HUES48 (cell line): ENCODE measurements at regions not wholly inside any gene's neighbourhood (a gene's known extent, or its start where the extent isn't known, plus 50 kb on each side); places are given as distances from the start of the nearest gene placed in this dataset.

Experiments
- H3K27ac ChIP-seq: one replicate; pipeline ENCODE4 v1.7.0; 2013; ENCODE audit warnings: low read depth, low read length, inconsistent platforms
- H3K27me3 ChIP-seq: 2 replicates; pipeline ENCODE4 v1.6.1; 2013; ENCODE audit warnings: mild to moderate bottlenecking, low read length; ENCODE audit not compliant: control insufficient read depth, insufficient read depth
- H3K36me3 ChIP-seq: 2 replicates; pipeline ENCODE4 v1.6.1; 2013; ENCODE audit warnings: low read length; ENCODE audit not compliant: control insufficient read depth, insufficient read depth
- H3K4me1 ChIP-seq: 2 replicates; pipeline ENCODE4 v1.6.1; 2013; ENCODE audit warnings: mild to moderate bottlenecking, low read length; ENCODE audit not compliant: control insufficient read depth, insufficient read depth
- H3K4me3 ChIP-seq: 2 replicates; pipeline ENCODE4 v1.5.1; 2013; ENCODE audit warnings: mild to moderate bottlenecking, low read depth, low read length
- H3K9ac ChIP-seq: 2 replicates; pipeline ENCODE4 v1.6.1; 2013; ENCODE audit warnings: mild to moderate bottlenecking, low read depth, low read length, moderate library complexity
- H3K9me3 ChIP-seq: 2 replicates; pipeline ENCODE4 v1.6.1; 2013; ENCODE audit warnings: low read length; ENCODE audit not compliant: control insufficient read depth, insufficient read depth

DNA sequence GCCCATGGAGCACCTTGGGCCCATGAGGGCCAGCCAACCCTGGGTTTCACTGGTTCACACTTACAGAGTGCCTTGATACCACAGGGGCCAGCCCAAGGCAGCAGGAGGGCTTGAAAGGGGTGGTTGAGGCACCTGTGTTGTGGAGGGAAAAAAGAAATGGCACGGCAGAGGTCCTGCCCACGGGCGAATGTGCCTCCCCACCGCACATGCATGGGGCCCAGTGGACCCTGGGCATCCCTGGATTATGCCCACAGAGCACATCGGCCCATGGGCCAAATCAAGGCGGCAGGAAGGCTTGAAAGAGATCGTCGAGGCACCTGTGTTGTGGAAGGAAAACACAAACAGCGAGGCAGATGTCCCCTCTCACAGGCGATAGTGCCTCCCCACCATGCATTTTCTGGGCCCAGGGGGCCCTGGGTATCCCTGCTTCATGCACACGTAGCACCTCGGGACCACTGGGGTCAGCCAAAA, 378.1 kb downstream of the ALG10 start:
- Histone ChIP-seq H3K9ac (no peak overlapping the region), H3K27ac (no peak overlapping the region), H3K9me3 (peaks cover 98% of the 10 kb centered on the region), H3K27me3 (no peaks in the 10 kb centered on the region), H3K36me3 (no peaks in the 10 kb centered on the region), H3K4me1 (no peaks in the 10 kb centered on the region), H3K4me3 (no peak overlapping the region)

DNA sequence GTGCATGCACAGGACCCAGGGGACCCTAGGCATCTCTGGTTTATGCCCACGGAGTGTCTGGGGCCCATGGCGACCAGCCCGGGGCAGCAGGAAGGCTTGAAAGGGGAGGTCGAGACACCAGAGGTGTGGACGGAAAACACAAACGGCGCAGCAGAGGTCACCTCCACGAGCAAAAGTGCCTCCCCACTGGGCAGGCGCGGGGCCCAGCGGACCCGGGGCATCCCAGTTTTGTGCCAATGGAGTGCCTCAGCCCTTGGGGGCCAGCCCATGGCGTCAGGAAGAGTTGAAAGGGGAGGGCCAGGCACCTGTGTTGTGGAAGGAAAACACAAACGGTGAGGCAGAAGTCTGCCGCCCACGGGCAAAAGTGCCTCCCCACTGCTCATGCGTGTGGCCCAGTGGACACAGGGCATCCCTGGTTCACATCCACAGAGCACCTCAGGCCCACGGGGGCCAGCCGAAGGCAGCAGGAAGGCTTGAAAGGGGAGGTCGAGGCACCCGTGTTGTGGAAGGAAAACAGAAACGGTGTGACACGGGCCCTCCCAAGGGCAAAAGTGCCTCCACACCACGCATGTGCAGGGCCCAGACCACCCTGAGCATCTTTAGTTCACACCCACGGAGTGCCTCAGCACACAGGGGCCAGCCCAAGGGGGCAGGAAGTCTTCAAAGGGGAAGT, 378.8 kb downstream of the ALG10 start:
- H3K9me3 ChIP-seq: peaks cover 98% of the 10 kb centered on the region
- no peaks in the 10 kb centered on the region for H3K4me1 ChIP-seq
- H3K4me3 ChIP-seq: no peak overlapping the region
- H3K27me3 ChIP-seq: no peaks in the 10 kb centered on the region
- H3K36me3 ChIP-seq: no peaks in the 10 kb centered on the region
- no peak overlapping the region for H3K27ac ChIP-seq
- no peak overlapping the region for H3K9ac ChIP-seq

DNA sequence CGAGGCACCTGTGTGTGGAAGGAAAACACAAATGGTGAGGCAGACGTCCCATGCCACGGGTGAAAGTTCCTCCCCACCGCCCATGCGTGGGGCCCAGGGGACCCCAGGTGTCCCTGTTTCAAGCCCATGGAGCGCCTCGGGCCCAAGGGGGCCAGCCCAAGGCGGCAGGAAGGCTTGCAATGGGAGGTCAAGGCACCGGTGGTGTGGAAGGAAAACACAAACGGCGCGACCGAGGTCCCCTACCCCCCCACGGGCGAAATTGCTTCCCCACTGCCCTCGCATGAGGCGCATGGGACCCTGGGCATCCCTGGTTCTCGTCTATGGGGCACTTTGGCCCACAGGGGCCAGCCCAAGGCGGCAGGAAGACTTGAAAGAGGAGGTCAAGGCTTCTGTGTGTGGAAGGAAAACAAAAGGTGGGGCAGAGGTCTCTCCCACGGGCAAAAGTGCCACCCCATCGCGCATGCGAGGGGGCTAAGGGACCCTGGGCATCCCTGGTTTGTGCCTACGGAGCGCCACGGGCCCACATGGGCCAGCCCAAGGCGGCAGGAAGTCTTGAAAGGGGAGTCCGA, 379.4 kb downstream of the ALG10 start:
- H3K9ac ChIP-seq: no peak overlapping the region
- no peaks in the 10 kb centered on the region for H3K36me3 ChIP-seq
- H3K4me3 ChIP-seq: no peak overlapping the region
- no peaks in the 10 kb centered on the region for H3K27me3 ChIP-seq
- no peak overlapping the region for H3K27ac ChIP-seq
- no peaks in the 10 kb centered on the region for H3K4me1 ChIP-seq
- H3K9me3 ChIP-seq: peaks cover 98% of the 10 kb centered on the region

GRCh38 chr12:34402228-34402898, 380.1 kb downstream of the ALG10 start:
- Histone ChIP-seq H3K27ac (no peak overlapping the region), H3K9me3 (peaks cover 98% of the 10 kb centered on the region), H3K9ac (no peak overlapping the region), H3K4me1 (no peaks in the 10 kb centered on the region), H3K27me3 (no peaks in the 10 kb centered on the region), H3K36me3 (no peaks in the 10 kb centered on the region), H3K4me3 (no peak overlapping the region)

- no peak overlapping the region for H3K27ac ChIP-seq
- H3K9ac ChIP-seq: no peak overlapping the region
- no peak overlapping the region for H3K4me3 ChIP-seq
- no peaks in the 10 kb centered on the region for H3K4me1 ChIP-seq
- H3K36me3 ChIP-seq: no peaks in the 10 kb centered on the region
- peaks cover 98% of the 10 kb centered on the region for H3K9me3 ChIP-seq
- no peaks in the 10 kb centered on the region for H3K27me3 ChIP-seq
Measured at GRCh38 chr12:34402899-34403705, 380.8 kb downstream of the ALG10 start.

DNA sequence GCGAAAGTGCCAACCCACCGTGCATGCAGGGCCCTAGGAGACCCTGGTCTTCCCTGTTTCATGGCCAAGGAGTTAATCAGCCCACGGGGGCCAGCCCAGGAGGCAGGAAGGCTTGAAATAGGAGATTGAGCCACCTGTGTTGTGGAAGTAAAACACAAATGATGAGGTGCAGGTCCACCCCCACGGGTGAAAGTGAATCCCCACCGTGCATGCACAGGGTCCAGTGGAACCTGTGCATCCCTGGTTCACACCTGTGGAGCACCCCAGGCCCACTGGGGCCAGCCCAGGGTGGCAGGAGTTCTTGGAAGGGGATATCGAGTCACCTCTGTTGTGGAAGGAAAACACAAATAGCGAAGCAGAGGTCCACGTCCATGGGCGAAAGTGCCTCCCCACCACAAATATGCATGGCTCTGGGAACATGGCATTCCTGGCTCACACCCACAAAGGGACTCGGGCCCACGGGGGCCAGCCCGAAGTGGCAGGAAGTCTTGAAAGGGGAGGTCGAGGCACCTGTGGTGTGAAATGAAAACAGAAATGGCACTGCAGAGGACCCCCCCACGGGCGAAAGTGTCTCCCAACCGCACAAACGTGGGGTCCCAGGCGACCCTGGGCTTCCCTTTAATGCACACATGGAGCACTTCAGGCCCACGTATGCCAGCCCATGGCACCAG, 381.5 kb downstream of the ALG10 start:
- Histone ChIP-seq H3K27ac (no peak overlapping the region), H3K27me3 (no peaks in the 10 kb centered on the region), H3K9ac (no peak overlapping the region), H3K4me3 (no peak overlapping the region), H3K36me3 (no peaks in the 10 kb centered on the region), H3K9me3 (peaks cover 98% of the 10 kb centered on the region), H3K4me1 (no peaks in the 10 kb centered on the region)

DNA sequence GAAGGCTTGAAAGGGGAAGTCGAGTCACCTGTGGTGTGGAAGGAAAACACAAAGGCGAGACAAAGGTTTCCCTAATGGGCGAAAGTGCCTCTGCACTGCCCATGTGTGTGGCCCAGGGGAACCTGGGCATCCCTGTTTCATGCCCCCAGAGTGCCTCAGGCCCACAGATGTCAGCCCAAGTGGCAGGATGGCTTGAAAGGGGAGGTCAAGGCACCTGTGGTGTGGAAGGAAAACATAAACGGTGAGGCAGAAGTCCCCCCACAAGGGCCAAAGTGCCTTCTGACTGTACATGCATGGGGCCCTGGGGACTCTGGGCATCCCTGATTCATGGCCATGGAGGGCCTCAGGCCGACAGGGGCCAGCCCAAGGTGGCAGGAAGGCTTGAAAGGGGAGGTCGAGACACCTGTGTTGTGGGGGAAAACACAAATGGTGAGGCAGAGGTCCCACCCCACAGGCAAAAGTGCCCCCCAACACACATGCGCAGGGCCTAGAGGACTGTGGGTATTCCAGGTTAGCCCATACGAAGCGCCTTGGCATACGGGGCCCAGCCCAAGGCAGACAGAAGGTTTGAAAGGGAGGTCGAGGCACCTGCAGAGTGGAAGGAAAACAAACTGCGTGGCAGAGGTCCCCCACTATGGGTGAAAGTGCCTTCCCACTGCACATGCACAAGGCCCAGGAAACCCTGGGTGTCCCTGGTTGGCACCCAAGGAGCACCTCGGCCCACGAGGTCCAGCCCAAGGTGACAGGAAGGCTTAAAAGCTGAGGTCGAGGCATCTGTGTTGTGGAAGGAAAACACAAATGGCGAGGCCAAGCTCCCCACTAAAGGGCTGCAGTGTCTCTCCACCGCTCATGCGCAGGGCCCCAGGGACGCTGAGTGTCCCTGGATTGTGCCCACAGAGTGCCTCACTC, 382.3 kb downstream of the ALG10 start:
- no peaks in the 10 kb centered on the region for H3K27me3 ChIP-seq
- H3K27ac ChIP-seq: no peak overlapping the region
- H3K9ac ChIP-seq: no peak overlapping the region
- H3K36me3 ChIP-seq: no peaks in the 10 kb centered on the region
- peaks cover 98% of the 10 kb centered on the region for H3K9me3 ChIP-seq
- no peaks in the 10 kb centered on the region for H3K4me1 ChIP-seq
- H3K4me3 ChIP-seq: no peak overlapping the region

- Histone ChIP-seq H3K27me3 (no peaks in the 10 kb centered on the region), H3K9ac (no peak overlapping the region), H3K27ac (no peak overlapping the region), H3K9me3 (peaks cover 98% of the 10 kb centered on the region), H3K36me3 (no peaks in the 10 kb centered on the region), H3K4me1 (no peaks in the 10 kb centered on the region), H3K4me3 (no peak overlapping the region; the same call in 1 of the 2 replicates)
Measured at GRCh38 chr12:34405286-34406227, 383.3 kb downstream of the ALG10 start.

DNA sequence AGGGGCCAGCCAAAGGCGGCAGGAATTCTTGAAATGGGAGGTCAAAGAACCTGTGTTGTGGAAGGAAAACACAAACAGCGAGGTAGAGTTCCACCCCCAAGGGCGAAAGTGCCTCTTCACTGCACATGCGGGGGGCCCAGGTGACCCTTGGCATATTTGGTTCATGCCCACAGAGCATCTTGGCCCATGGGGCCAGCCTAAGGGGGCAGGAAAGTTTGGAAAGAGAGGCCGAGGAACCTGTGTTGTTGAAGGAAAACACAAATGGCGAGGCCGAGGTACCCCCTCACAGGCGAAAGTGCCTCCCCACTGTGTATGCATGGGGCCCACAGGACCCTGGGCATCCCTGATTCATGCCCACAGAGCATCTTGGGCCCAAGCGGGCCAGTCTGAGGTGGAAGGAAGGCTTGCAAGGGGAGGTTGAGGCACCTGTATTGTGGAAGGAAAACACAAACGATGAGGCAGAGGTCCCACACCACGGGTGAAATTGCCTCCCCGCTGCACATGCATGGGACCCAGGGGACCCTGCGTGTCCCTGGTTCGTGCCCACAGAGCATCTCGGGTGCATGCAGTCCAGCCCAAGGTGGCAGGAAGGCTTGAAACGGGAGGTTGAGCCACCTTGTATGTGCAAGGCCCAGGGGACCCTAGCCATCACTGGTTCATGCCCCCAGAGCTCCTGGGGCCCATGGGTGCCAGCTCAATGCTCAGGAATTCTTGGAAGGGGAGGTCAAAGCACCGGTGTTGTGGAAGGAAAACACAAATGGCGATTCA, 384.1 kb downstream of the ALG10 start:
- Histone ChIP-seq H3K4me3 (no peak overlapping the region; the same call in 1 of the 2 replicates), H3K27me3 (no peaks in the 10 kb centered on the region), H3K27ac (no peak overlapping the region), H3K36me3 (no peaks in the 10 kb centered on the region), H3K9me3 (peaks cover 99% of the 10 kb centered on the region), H3K9ac (no peak overlapping the region), H3K4me1 (no peaks in the 10 kb centered on the region)
